Epithelial cell of prostate (primary cell): ENCODE measurements at regions not wholly inside any gene's neighbourhood (a gene's known extent, or its start where the extent isn't known, plus 50 kb on each side); places are given as distances from the start of the nearest gene placed in this dataset.

Experiments used
- DNase-seq: peaks from one replicate; pipeline ENCODE4 v3.0.0-alpha.2; 2011; ENCODE audit warnings: low read depth, low spot score
- H3K27ac ChIP-seq: fragments of 450-650 bp; 2 replicates; pipeline ENCODE4 v1.5.1; 2017; ENCODE audit warnings: mild to moderate bottlenecking

DNA sequence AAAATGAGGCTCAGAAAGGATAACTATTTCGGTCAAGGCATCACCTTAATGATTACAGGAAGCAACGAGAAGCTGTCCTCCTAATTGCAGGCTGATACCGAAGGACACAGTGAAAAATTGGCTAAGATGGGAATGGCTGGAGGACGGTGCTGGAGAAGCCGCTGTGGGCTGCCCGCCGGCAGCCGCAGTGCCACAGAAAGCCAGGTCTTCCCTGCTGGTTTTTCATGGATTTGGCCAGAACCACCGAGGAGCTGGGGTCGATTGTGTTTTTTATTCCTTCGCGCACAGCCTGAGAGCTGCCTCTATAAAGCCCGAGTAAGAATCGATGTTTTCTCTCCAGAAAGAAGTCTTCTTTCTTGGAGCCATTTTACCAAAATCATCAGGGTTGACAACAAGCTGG, 1484.2 kb downstream of the BRD1 start:
- DNase-seq, result no peak
- no peak overlapping the region for H3K27ac ChIP-seq

DNA sequence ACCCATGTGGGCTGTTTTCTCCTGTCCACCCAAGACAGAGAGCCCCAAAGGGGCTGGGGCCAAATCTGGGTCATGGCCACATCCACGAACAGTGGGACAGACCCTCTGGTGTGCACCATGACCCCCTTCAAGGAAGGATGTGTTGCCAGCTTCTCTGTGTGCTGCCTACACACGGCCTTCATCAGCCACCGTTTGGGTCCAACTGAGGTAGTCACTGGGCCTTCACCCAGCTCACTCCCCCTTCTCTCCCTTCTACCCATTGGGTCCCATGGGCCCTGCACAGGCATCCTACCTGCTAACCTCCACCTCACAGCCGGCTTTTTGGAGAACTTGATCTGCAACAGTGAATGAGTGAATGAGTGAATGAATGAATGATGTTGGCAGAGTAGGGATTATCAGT, 1484.9 kb downstream of the BRD1 start:
- no peak for DNase-seq
- H3K27ac ChIP-seq, result no peak overlapping the region

DNA sequence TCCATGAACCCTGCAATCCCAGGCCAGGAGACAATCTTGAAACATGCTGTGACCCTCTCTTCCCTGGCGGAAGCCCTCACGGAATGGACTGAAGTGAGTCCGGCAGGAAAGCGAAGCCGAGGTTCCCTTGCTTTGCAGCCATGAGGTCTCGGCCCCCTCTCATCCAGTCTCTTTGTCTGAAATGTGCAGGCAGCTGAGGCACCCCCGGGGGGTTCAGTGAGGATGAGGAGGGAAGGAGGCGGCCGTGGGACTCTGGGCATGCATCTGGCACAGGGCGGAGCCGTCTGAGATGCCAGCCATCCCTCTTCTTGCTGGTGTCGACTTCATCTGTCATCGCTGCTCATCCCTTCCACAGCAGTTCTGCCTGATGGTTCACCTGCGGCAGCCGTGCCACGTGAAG, 1485.7 kb downstream of the BRD1 start:
- DNase-seq, result no peak
- H3K27ac ChIP-seq, result no peak overlapping the region

DNA sequence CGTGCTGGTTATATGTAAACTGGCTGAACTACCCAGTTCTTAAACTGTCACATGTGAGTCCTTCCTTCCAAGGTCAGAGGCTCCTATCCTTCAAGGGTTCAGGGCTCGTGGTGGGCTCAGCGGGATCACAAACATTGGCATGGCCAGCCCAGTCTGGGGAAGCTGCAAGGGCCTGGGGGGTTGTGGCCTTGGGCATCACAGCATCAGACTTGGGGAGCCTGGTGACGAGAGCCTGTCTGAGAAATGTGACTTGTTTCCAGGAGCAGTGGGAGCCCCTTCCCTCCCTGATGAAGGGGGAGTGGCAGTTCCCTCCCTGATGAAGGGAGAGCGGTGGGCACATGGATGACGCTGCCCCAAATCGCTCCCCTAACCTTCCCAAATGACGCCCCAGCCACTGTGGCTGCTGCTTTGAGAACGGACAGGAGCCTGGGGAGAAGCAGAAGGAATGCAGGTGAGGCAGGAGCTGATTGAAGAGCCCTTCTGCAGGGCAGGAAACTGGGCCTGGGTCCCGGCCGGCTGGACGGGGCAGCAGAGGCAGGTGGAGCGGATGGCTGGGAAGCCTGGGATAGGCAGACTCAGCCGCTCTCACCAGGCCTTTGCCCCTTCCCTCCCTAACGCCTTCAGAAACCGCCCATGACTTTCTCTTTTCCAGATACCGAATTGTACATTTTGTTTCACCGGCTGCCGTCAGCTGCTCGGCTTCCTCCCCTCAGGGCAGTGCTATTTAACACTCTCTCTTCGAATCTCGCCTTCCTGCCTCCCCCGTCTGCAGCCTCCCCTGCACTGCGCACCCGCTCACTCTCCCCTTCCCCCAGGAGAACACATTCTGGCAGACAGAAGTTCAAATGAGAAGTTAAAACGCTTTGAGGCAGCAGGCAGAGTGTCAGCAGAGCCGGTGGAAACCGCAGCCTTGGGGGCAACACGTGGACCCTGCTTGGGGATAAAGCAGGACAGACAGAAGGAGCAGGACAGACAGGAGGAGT, 1486.7 kb downstream of the BRD1 start:
- no peak overlapping the region for H3K27ac ChIP-seq
- no peak for DNase-seq

DNA sequence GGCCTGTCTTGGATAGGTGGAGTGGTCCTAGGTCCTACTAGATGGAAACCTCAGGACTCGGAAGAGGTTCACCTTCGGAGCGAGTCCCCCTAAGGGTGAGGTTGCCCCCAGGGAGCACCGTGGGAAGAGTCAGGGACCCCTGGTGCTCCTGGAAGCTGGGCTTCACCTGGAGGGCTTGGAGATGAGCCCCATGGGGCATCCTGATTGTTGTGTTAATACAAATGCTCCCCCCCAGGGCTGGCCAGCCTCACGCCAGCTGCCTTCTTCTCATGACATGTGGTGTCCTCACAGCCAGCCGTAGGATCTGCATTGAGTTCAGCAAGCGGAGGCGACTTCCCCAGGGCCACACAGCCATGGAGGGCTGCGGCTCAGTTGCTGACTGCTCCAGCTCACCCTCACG, 1487.5 kb downstream of the BRD1 start:
- no peak for DNase-seq
- H3K27ac ChIP-seq, result no peak overlapping the region

DNA sequence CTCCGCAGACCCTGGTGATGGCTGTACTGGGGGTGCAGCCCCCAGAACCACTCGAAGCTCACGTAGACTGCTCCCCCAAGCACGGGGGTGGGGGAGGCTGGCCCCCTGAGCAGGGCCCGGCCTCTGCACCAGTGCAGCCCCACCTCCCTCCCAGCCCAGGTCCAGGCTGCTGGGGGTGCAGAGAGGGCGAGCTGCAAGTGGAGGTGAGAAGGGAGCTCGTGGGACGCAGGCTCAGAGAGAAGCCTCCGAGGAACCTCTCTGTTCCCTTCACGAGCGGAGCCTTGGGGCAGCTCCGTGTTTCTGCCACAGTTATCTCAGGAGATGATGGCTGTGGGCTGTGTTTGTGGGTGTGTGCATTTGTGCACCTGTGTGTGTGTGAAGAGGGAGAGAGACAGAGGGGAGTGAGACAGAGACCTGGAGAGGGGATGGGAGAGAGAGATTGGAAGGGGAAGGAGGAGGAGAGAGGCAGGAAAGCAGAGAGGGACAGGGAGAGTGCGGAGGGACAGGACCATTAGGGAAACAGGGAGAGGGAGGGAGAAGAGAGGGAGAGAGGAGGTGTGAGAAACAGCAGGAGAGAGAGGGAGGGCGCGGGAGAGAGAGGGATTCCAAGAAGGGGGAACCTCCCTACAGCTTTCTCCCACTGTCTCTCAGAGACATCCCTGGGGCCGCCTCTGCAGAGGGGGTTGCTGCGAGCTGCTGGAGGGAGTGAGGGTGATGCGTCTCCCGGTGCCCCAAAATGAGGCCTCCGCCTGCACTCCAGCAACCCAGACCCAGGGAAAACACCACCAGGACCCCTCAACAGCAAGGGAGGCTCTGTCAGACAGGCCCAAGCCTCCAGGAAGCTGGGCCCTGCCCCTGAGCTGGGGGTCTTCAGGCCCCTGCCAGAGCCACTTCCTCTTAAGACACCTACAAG, 1488.6 kb downstream of the BRD1 start:
- no peak overlapping the region for H3K27ac ChIP-seq
- no peak for DNase-seq

DNA sequence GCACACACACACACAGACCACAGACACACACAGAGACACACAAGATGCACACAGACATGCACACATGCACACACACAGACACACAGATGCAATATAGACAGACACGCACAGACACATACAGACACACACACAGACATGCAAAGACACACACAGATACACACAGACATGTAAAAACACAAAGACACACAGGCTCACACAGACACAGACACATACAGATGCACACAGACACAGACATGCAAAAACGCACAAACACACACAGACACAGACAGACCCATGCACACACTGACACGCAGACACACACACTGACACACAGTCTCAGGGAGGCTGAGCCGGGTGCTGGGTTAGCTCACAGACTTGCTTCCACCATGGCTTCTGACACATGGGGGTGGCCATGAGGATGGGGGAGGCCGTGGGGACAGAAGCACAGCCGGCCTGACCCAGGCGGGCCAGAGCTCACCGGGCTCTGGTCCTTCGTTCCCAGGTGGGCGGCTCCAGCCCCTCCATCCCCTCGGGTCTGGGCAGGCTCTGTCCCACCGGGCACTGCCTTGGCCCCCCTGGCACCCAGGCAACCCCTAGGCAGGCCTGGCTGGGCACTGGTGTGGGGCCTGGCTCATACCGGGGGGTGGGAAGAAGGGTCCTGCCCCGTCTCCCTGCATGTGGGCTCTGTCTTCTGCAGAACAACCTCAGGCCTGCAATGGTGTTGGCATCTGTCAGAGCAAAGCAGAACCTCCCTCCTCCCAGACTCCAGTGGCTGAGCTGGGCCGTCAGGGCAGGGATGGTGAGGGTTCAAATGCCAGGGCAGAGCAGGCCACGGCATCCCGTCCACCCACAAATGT, 1489.5 kb downstream of the BRD1 start:
- H3K27ac ChIP-seq, result no peak overlapping the region
- DNase-seq, result no peak

DNA sequence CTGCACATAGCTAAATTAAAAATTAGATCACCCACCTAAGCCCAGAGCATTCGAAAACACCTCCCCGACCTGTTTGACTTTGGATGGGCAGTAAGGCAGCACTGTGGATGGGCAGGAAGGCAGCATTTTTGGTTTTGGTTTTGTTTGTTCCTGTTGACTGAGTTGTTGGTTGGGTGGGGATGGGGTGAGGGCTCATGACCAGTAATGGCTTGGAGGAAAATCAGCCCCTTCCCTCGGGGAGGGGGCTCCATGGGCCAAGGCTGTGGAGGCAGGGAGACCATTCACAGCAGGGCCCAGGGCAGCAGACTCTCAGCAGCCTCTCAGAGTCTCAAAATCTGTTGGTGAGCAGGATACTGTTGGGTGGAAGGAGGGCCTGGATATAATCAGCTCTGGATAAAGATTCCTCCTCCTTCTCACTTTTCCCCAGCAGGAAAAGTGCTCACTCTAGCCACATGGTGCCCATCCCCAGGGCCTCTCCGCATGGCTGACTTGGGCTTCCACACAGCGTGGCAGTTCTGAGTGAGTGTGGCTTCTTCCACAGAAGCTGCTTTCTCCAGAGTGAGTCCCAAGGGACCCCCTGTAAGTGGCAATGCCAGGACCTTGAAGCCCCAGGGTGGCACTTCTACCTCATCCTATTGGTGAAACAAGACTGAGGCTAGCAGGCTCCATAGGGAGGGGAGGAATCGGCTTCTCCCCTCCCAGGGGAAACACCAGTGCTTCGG, 1491.2 kb downstream of the BRD1 start:
- no peak for DNase-seq

DNA sequence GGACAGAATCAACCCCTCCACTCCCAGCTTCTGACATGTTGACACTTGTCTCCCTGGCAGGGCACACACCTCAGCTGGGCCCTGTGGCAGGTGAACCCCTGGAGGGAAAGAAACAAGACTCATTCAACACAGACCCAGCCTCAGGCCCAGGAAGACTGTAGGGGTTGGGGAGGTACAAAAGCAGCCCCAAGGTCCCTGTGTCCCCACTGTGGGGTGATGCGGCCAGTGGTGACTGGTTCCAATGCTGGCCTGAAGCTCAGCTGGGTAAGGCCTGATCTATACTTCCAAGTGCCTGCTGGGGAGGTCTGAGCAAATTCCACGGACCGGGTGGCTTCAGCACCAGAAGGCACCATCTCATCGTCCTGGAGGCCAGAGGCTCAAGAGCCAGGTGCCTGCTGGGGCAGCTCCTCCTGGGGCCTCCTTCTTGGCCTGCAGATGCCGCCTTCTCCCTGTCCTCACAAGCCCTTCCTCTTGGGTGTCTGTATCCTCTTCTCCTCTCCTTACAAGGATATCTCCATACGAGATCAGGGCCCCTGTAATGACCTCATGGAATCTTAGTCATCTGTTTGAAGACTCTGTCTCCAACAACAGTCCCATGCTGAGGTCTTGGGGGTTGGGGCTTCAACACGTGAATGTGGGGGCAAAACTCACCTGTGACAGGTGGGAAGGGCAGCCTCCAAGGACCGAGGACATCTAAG, 1492.1 kb downstream of the BRD1 start:
- H3K27ac ChIP-seq, result no peak overlapping the region
- DNase-seq, result no peak

More for the DNA sequence above, 1491.2 kb downstream of the BRD1 start:
- H3K27ac ChIP-seq, result no peak overlapping the region

DNA sequence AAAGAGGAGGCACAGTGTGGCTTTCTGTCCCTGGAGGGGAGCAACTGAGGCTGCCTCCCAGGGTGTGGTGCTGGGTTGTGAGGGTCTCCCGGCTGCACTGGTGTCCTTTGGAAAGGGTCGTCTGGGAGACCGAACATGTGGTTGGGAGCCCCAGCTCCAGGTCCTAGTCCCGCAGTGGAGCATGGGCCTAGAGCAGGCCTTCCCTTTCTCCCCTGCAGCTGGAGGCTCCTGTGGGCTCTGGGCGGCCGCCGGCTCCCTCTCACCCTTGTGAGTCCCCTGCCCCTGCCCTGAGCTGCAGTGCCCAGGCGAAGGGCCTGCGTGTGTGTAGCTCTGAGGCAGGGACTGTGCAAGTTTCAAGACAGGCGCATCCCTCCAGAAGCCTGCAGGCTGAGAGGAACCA, 1492.7 kb downstream of the BRD1 start:
- H3K27ac ChIP-seq, result no peak overlapping the region
- no peak for DNase-seq

DNA sequence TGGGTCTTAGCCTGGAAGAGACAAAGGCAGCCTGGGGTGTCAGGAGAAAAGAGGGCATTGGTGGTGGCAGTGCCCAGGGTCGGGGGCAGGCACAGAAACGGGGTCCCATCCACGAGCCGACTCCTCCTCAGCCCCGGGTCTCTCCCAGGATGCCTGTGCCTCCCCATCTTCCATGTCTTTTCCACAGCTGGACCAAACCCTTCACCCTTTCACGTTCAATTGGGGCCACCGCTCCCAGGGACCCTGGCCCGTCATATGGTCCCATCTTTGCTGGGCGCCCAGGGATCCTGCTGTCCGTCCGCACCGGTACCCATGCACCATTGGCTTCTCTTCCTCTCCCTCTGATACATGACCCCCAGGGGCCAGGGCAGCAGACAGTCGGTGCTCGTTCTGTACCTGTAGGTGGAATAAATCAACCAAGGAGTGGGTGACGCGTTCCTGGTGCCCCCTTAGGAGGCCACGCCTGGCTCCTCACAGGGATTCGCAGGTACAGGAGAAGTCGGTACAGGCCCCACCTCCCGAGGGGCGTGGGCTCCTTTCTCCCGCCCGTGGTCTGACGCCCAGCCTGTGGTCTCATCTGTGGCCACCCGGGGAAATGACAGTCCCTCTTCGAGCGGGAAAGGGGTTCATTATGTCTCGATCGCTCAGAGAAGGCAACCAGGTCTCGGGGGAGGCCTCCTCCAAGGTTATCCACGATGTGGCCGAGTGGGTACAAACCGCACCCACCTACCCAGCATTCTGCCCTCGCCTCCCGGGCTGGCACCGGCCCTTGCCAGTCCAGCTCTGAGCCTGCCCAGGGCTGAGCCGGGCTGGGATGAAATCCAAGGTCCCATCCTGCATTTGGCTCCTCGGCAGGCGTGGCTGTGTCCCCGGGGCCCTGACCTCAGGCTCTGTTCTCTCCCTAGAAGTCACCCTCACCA, 1493.6 kb downstream of the BRD1 start:
- no peak for DNase-seq
- no peak overlapping the region for H3K27ac ChIP-seq

DNA sequence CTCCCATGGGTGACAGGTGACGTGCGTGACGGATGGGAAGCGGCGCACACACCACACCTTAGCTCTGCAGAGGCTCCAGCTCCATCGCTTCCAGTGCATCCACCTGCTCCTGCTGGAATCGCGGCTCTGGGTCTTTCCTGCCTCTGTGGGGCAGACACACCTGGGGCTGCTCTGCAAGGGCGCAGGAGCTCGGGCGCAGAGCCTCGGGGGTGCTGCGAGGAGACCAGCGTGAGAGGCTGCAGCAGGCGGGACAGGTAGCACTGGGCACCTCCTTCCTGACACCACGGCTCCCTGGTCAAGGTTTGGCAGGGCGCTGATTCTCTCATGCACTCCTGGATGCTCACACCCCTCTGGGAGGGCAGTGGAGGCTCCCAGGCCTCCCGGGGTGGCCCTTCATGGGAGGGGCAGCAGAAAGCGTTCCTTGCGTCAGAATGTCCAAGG, 1494.3 kb downstream of the BRD1 start:
- no peak overlapping the region for H3K27ac ChIP-seq
- DNase-seq, result no peak

DNA sequence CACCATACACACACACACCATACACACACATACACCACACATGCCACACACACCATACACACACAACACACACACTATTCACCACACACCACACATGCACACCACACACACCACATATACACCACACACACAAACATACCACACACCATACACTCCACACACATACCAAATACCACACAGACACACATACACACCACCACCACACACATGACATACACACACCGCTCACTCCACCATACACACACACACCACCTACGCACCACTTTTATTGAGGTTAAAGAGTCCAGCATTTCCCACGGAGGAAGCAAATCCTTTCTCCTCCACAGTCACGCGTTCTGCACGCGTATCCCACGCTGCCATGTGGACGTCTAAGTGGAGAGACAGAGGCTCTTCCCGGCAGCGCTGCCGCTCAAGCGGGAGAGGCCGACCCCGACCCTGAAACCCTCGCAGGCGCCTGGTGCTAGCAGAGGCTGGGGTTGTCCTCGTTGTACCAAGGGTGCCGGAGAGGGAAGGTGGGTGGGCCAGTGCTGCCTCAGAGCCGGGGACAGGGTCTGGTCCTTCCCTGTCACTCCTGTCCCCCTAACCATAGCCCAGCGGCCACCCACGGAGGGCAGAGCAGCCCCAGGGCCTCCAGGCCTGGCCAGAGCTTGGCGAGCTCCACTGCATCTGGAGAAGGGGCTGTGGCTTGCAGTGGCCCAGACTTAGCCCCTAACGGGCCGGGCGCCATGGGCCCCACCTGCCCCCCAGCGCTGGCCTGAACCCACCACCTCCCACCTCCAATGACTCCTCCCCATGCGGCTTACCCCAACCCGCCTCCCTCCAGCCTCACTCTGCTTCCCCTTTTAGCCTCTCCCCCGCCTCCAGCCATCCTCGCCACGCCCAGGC, 1495.0 kb downstream of the BRD1 start:
- no peak for DNase-seq
- no peak overlapping the region for H3K27ac ChIP-seq

DNA sequence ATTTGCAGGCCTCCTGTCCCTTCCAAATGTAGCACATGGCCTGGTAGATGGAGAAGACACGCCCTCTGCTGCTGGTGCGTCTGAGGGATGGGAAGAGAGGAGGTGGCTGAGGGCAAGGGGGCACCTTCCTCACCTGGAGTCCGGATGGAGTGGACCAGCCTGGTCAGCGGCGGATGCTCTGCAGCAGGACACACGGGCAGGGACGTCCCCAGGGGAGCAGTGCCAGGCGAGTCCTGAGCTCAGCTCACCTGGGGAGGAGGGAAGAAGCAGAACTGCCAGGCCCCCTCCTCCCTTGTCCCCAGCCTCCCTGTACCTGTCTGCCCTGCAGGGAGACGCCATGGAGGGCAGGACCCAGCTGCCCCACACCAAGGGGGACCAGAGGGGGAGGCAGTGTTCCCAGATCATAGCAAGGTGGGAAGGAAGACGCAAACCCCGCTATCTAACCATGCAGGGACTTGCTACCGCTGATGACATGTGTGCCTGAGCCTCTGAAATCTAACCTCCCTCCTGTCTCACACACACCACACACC, 1495.9 kb downstream of the BRD1 start:
- no peak overlapping the region for H3K27ac ChIP-seq
- DNase-seq, result no peak

DNA sequence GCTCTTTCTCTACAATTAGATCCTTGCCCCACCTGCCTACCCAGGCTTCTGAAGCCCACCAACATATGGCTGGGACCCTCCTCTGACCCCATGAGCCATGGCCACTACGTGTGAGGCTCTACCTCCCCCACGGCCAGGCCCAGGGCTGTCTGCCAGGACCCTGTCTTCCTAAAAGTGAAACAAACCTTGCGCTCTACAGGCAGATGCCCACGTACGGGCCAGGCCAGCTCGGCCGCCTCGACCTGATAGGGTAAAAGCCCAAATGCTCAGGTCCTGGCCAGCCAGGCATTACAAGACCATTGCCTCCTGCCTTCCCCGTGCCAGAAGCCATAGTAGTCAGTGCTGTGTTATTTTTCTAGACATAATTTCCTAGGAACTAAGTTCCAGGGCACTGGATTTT, 1496.4 kb downstream of the BRD1 start:
- DNase-seq, result no peak
- no peak overlapping the region for H3K27ac ChIP-seq

DNA sequence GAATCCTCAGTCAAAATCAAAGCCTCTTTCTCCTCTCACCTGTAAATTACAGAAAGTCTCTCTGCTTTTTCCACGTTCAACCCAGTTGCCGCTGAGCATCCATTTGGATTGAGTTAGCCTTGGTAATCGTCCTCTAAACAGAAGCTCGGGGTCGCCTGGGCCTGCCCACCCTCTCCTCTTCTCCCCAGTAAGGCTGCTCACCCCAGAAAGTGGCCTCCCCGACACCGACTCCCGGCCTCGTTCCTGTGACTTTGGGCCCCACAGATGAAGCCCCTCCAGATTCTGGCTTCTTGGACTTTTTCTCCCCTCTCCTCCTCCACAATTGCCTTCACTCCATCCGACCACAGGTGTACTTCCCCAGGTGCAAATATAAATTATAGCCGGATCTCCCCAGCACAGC, 1500.0 kb downstream of the BRD1 start:
- DNase-seq, result no peak
- no peak overlapping the region for H3K27ac ChIP-seq

DNA sequence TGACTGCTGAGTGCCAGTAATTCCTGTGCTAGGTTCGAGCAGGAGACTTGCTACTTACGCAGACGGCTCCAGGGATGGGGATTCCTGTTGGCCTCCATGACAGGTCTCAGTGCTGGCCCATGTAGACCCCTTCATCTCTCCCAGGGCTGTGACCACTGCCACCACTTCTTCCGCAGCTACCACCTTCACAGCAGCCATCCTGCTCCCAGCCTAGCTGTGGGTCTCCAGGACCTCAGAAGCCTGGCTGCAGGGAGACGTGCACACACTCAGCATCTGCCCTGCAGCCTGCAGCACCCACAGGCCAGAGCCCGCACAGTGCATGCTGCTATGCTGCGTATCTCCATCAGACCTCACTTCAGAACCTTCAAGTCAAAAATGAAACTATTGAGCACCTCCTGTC, 1503.9 kb downstream of the BRD1 start:
- DNase-seq, result no peak
- no peak overlapping the region for H3K27ac ChIP-seq
